Thyroid gland (tissue), 4 donors: ENCODE measurements at regions not wholly inside any gene's neighbourhood (a gene's known extent, or its start where the extent isn't known, plus 50 kb on each side); places are given as distances from the start of the nearest gene placed in this dataset.

Experiments
- POLR2A ChIP-seq, 2 donors: fragments of 450-650 bp; IDR thresholded peaks; one replicate each; pipeline ENCODE4 v1.6.1; 2017; ENCODE audit warnings: antibody characterized with exemption in 2 of 2, mild to moderate bottlenecking in 2 of 2, moderate library complexity in 1 of 2
- TF ChIP-seq, protein P1 (sequence below), 6 experiments: fragments of 200-600 bp in 3 of 6; fragments of 450-650 bp in 3 of 6; sonication (generic) in 3 of 6; IDR thresholded peaks; one replicate each; pipeline ENCODE4 v1.5.1; 2016 to 2019; ENCODE audit warnings: antibody characterized with exemption in 6 of 6, mild to moderate bottlenecking in 2 of 6, inconsistent platforms in 1 of 6, moderate library complexity in 1 of 6

DNA sequence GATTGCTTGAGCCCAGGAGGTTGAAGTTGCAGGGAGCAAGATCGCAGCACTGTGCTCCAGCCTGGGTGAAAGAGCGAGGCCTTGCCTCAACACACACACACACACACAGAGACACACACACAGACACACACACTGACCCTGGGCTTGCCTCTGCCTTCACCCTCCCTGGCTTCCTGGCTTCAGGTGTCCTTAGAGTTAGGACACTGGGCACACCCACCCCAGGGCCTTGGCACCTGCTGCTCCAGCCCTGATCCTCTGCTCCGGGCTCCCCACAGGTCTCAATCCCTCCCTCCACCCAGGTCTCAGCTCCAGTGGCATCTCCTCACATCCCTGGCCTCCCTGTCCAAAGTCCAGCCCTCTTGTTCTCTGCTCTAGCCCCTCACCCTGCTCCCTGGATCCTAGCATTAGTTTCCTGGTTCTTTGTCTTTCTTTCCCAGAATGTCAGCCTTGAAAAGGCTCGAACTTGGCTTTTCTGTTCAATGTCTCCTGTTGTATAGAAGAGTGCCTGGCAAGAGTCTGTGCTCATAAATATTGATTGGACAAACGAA lies 212.9 kb downstream of the C9orf50 start:
- no peak for TF ChIP-seq POLR2A (IDR thresholded peaks at IDR 0.05)
- TF ChIP-seq, protein P1, sequence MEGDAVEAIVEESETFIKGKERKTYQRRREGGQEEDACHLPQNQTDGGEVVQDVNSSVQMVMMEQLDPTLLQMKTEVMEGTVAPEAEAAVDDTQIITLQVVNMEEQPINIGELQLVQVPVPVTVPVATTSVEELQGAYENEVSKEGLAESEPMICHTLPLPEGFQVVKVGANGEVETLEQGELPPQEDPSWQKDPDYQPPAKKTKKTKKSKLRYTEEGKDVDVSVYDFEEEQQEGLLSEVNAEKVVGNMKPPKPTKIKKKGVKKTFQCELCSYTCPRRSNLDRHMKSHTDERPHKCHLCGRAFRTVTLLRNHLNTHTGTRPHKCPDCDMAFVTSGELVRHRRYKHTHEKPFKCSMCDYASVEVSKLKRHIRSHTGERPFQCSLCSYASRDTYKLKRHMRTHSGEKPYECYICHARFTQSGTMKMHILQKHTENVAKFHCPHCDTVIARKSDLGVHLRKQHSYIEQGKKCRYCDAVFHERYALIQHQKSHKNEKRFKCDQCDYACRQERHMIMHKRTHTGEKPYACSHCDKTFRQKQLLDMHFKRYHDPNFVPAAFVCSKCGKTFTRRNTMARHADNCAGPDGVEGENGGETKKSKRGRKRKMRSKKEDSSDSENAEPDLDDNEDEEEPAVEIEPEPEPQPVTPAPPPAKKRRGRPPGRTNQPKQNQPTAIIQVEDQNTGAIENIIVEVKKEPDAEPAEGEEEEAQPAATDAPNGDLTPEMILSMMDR (IDR thresholded peaks at IDR 0.05): no peak
